NCI-H2029 (cell line): ENCODE measurements at regions not wholly inside any gene's neighbourhood (a gene's known extent, or its start where the extent isn't known, plus 50 kb on each side); places are given as distances from the start of the nearest gene placed in this dataset.
A peak's percentile ranks its signal among the peaks of the same experiment; 100 is the strongest.

Experiments used
- DNase-seq: peaks from one replicate; lab custom pipeline; 2025; lab: John Stamatoyannopoulos, UW

DNA sequence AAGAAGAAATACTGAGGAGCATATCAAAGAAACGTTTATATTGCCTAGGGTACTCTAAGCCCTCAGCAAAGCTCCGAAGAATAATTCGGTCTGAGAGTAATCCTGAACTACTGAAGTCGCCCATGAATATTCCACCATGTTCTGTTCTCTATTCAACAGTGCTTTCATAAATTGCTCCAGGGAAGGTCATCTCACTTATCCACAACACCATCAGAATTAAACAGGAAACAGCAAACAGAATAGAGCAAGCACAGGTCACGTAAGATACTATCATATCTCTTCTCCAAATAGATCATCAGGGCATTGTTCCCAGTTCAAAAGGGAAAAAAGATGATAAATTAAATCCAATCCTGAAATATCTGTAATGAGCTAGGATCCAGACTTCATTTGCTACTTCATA lies 325.6 kb downstream of the DEPDC1B start:
- no peak for DNase-seq

DNA sequence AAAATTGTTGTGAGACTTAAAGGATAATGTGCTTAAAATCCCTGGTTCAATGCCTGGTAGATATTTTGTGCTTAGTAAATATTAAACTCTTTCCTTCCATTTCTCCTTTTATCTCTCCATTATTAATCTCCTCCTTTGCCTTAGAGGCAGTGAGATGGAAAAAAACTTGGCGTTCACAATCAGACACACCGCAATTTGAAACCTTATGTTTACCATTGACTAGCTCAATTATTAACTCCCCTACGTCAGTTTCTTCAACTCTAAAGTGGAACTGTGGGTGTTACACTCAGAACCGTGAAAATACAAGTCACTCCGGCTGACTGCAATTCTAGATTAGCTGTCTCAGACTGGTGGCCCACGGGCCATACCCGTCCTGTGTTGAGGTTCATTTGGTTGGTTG lies 327.2 kb downstream of the DEPDC1B start:
- DNase-seq = no peak

DNA sequence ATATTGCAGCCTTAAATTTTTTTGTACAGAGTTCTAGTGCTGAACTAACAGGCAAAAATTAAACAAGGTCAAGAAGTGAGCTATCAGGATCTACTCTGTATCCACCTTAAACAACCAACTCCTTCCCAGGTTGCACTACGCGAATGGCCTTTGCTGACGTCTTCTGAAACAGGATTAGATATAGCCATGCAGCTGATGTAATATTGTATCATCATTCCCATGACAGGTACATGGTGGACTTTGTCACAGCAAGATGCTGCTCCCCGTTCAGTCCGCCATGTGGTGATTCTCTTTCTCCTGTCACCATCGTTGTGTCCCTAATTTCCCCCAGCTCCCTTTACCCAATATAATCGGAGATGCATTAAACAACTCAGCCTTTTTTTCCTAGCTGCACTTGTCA lies 328.9 kb downstream of the DEPDC1B start:
- no peak for DNase-seq

DNA sequence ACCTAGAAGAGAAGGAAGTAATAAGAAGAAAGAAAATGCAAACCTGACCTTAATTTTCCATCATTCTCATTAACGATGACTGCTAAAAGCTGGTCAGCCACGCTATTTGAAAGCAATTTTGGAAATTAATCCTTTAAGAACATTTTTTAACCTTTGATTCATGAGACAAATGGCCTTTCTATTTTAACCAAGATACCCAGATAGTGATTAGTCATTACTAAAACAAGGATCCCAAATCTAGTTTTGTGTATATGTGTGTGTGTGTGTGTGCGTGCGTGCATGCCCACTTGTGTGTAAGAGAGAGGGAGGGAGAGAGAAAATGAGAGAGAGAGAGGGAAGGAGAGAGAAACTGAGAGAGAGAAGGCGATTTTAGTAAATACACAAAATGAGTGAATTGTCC lies 329.5 kb downstream of the DEPDC1B start:
- no peak for DNase-seq

DNA sequence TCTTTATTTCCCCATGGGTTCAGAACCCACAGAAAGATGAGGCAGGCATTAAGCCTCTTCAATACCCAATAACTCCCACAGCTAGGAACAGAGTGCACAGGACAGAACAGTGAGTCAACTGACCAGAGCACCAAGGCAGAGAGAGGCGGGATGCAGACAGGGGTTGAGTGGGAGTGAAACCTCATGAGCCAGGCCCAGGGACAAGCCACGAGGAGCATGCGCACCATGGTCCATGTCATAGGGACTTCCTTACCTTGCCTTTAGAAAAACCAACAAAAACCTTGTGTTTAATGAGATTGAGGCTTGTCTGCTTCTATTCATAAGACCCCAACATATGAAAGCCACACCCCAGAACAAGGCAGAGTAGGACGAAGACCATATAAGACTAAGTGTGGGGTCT lies 330.6 kb downstream of the DEPDC1B start:
- no peak for DNase-seq

DNA sequence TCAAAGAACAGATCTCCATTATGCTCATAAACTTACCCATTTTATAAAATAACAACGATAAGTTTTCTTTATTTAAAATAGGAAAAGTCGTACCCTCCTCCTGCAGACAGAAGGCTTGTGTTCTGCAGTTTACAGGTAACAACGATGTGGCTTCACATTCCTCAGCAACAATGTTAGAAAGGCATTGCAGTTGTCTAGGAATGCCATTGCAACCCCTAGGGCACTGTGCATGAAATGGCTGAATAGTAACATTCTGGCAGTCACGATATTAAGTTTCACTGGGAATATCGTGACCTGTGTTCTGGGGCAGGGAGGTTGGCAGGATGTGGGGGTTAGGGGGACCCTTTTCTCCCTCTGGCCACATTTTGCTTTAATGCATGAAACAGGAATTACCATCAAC lies 331.9 kb downstream of the DEPDC1B start:
- no peak for DNase-seq

DNA sequence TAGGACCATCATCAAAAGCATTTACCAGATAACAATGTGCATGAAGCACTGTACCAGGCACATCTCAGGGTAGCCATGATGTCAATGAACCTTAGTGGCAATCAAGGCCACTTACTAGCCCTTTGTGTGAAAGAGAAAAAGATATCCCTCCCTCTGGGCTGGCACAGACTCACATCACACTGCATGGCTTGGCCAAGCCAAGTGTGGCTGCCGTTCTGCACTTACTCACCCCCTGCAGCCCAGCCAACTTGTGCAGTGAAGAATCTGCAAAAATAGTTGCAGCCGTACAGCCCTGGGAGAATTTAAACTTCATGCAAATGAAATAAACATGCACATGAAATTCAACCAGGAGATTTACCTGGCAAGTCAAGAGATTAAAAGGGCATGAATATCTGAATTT lies 333.5 kb downstream of the DEPDC1B start:
- DNase-seq = no peak

DNA sequence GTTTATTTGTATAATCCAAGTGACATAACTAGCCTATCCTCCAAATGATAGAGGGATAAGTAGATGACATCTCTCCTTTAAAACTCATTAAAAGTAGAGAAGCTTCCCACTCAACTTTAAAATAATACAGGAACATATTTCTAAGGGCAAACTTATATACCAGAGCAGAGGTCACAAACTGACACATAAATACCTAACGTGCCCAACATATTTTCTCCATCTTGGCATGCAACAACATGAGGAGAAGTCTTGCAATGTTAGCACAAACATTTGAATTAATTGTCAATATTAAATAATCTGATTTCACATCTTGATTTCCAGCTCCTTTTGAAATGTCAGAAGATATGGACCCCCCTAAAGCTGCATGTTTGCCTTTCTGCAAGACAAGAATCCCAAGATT lies 335.0 kb downstream of the DEPDC1B start:
- DNase-seq = no peak

DNA sequence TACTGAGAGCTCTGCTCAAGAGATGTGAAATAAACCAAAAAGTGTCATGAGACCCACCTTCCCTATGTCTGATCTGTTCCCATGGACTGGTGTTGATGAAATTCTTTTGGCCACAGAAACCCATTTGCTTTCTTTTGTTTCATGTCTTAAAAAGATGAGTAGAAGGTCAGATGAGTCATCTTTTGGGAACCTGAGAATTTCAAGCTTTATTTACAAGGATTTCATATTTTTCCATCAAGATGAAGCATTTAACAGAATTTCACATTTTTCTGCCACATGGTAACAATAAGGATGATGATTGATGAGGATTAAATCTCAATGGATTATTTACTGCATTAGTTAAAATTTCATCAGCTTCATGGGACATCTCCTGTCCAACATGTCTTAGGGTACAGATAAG lies 337.8 kb downstream of the DEPDC1B start:
- DNase-seq = no peak

DNA sequence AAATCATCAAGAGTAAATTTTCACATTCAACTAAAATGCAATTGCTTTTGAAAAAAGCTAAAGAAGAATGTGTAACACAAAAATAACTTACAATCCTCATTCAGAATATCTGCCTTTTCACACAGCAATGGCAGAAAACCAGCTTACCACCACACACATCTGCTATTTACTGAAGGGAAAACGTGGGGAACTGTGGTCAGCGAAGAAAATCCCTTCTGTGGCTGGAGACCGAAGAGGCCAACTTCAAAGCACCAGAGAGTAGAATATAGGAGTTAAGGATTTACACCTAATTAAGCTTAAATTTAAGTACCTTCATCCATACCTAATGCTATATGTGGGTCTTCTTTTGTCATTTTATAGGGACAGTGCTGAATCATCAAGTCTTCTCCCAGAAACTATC lies 339.6 kb downstream of the DEPDC1B start:
- no peak for DNase-seq

DNA sequence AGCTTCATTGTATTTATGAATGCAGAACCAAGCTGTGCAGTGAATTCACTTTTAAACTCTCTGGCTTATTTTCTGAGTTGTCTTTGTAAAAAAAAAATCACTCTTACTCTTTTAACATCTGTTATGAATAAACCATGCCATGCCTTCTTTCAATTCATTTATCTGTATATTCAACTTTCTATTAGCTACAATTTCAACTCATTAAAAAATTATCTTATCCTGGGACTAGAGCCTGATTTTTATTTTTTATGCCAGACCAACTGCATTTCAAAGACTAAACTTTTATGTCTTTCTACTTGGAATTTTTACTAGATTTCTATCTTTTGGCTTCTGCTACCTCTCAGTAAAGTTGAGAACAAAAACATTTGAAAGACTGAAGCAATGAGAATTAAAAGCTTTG lies 342.7 kb downstream of the DEPDC1B start:
- DNase-seq = no peak

DNA sequence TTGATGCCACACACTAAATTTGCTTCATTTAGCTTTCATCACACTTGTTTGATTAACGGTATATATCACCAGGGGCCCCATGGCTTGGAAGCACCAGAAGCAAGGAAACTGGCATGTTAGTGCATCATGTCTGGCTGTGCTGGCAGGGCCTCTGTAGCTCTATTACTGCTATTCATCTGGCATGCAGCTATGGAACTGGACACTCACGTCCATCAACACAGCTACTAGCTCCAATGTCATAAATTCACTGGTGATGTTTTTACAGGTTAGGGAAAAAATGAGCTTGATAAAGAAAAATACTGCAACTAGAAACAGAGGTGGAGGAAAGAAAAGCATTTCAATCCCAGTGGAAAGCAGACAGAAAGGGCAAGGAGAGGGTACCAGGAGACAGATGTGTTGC lies 343.2 kb downstream of the DEPDC1B start:
- no peak for DNase-seq

DNA sequence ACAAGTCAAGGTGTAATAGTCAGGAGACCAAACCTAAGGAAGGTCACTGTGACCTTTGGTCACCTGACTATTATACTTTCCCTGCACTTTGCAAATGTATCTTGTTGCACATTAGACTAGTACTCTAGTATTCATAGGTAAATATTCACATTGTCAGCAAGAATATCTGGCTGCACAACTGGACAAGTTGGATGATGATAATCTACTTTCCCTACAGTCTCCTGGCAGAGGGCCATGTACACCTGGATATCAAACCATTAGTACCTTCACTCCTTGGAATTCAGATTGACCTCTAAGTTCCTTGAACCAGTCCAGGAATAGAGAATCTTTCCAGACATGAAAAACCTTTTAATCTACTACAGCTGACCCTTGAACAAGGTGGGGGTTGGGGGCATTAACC lies 344.8 kb downstream of the DEPDC1B start:
- DNase-seq = no peak

DNA sequence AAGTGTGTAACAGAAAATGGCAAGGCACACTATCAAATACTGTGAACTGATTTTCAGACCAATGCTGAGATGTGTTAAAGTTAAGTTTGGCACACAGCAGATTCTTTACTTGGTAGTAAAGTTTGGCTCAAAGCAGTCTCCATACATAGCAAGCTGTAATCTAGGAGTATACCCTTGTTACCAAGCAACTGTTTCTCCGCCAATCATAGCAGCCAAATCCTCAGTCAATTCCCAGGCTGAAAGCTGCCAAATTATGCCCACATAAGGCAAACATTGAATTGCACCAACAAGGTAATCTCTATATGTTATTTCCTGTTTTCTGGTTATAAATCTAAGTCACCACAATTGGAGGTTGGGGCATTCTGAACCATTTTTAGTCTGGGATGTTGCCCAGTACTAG lies 345.7 kb downstream of the DEPDC1B start:
- DNase-seq = peak; percentile 15

DNA sequence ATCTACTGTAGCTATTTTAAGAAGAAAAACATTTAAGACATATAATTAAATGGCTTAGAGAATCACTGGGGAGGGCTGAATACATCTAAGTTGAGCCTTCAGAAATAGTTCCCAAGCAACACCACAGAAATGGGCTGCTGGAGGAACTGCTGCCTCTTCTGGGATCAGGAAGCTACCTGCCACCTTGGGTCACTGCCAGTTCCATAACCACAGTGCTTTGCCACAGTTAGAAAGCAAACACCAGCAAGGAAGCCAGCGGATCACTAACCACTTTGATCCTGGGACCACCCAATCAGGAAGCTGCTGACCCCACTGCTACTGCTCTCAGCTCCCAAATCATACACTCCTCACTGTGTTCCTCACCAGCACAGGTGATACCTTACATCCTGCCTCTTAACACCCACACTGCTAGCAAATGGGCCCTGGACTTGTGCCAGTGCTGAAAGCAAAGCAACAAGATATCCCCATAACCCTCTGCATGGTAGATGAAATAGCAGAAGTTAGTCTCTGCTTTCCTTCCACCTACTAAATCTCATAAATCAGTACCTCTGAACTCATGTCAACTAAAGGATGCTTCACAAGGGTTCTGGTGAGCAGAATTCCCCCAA lies 346.9 kb downstream of the DEPDC1B start:
- peak; percentile 87 for DNase-seq

DNA sequence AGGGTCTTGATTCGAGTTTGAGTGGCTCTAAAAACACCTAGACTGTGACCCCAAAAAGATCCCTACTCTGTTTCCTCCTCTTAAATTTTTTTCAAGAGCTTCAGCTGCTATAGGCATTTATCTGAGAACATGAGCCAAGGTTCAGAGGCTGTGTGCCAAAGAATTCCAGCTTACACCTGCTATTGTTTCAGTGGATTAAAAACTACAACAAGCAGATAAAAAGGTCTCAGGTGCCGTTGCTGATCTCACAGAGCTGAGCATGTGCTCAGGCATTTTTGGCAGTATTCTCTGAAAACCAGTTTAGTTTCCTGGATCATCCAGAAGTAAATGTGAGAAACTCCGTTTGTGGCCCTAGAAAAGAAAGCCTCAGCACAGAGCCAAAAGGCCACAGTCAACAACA lies 349.2 kb downstream of the DEPDC1B start:
- no peak for DNase-seq

DNA sequence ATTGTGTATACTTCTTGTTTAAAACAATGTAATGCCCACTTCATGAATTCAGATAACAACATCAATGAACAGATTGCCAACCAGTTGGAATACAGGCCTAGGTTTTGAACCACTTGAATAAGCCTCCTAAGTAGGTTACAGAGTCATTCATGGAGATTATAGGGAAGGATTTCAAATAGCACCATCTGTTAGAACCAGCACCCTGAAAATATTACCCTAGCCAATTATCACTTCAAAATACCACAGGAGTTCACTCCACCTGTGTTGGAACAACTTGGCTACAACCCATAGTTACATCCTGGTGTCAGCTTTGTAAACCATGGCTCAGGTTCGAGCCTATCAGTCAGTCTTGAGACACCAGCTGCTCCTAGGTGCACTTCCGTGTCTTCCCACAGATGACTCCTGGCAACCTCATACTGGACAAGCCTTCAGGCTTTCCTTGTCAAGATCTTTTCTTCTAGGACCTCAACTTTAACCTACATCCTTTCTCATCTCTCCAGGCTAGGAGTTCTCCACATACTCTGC lies 350.0 kb downstream of the DEPDC1B start:
- DNase-seq = no peak

DNA sequence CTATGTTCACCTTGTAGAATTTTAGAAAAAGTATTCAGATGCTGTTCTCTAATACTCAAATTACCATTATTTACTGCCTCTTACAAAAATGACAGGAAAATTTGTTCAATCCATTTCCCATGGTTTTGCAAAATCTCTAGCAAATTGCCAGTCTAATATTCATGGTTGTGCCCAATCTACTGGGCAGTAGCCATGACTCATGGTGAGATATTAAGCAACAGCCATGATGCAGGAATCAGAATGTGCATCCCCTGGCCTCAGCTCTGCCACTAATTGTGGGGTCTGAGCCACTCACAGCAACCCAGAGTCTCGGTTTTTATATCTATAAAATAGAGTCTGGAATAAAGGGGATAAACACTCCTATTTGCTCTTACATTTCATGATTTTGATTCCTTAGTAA lies 353.6 kb downstream of the DEPDC1B start:
- no peak for DNase-seq

DNA sequence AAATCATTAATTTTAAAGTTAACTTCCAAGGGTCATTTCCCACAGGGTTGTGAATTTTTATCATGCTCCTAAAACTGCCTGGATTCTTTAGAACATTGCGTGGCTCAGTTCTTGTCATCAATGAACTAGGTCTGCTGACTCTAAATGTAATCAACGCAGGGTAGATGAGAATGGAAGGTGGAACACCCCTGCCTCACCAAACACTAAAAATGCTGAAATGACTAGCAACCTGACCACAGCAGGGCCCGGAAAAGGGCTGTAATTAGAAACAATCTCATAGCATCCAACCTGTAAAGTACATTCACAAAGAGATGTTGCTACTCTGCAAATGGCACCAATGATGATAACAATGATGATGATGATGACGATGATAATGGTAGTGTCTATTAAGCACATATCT lies 356.9 kb downstream of the DEPDC1B start:
- no peak for DNase-seq

DNA sequence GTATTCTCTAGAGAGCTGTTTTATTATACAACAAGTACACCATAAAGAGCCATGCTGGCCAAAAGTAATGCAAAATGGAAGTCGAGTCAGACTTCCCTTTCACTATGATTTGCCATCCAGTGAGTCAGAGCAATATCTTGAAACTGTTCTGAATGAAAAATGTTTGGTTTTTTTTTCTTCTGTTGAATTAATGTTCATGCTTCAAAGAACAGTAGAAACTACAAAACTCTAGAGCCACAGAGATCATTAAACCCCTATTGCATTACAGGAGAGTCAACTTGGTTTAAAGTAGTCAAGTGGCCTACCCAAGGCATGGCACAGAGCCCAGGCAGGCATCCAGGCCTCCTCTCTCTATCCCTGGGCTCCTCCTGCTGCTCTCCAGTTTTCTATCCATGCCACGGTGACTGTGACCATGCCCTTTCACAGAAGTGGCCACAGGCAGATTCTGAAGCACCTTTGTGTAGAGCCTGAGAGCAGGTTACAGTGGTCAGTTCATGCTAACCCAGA lies 358.9 kb downstream of the DEPDC1B start:
- DNase-seq = peak; percentile 25

DNA sequence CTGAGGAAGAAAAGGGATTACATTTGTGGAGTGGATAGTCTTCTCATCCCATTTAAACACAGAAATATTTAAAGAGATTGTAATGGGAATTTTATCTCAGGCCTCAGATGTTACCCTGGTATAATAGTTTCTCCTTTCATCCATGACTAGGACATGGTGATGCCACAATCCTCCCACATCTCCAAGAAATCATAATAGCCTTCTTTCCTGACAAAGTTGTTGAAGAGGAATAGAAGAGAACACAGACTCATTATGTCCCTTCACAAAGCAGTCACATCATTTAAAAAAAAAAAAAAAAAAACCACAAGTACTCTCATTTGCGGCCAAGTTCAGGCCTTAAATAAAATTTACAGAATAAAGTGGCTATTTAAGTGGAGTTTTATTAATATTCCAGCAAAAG lies 359.6 kb downstream of the DEPDC1B start:
- no peak for DNase-seq

DNA sequence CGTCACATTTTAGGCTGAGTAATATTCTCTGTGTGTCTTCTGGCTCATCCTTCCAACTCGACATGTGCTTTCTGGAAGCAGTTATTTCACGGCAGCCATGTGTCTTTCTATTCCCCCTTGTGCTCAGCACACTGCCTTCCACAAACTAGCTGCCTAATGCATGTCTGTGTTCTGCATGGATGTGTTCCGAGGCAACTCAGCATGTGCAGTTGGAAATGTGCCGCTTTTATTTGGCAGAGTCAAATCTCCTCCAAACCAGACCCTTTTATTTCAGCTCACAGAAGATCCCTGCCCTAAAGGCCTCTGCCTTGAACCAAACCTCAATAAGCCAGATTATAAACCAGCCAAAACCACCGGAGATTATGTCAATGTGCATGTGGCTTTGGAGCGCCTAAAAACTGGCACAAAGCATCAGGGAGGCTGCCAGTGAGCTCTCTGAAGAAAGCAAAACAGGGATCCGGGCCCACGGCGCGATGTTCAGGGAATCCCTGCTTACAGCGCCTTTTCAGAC lies 360.2 kb downstream of the DEPDC1B start:
- no peak for DNase-seq

DNA sequence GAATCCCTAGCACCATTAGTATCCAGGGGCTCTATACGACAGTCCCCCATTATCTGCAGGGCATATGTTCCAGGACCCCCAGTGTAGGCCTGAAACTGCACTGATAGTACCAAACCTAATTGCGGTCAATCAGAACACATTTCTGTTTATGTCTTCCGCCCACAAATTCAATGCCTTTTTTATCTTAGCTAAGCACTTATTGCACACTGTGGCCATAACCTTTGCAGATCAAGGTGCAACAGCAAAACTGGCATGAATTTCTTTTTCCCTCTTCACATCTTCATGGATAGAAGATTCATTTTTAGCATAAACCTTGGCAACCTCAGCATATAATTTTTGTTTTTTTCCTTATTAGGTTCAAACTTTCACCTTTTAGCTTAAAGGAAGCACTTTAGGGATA lies 361.1 kb downstream of the DEPDC1B start:
- no peak for DNase-seq

DNA sequence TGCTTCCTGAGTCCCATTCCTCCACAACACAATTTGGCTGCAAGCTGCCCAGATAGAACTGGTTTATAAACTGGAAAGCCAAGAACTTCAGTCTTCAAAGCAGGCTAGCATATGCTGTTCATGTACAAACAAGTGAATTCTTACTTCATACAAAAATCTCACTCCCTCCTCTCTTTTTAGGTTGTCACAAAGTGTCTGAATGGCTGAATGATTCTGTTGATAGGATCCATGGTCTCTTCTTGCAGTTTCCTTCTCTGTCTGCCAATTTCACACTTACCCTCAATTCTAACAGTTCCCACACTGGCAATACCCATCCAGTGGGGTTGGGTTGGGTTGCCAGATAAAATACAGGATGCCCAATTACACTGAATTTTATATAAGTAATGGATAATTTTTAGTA lies 363.5 kb downstream of the DEPDC1B start:
- DNase-seq = no peak
